Activated naive CD4-positive, alpha-beta T cell treated with anti-CD3 and anti-CD28 coated beads for 36 hours (primary cell): ENCODE measurements at regions not wholly inside any gene's neighbourhood (a gene's known extent, or its start where the extent isn't known, plus 50 kb on each side); places are given as distances from the start of the nearest gene placed in this dataset.
"Not testable (repeated sequence)": the region's sequence is repeated elsewhere in the genome, so short reads cannot be mapped to it uniquely, and the experiment has no call there.

ENCODE experiments used
- CTCF ChIA-PET: fragments of 350-600 bp; sonication (Branson Sonifier 250); formaldehyde crosslinking; loops from one replicate; lab custom pipeline; 2021; ENCODE audit warnings: antibody characterized with exemption; lab: Charles Lee
- DNase-seq: peaks from one replicate; pipeline ENCODE4 v3.0.0-alpha.2; 2020
- H3K27ac Mint-ChIP-seq: one replicate; pipeline ENCODE4 v1.8.0; 2021; ENCODE audit warnings: mild to moderate bottlenecking, mixed read lengths
- H3K27me3 Mint-ChIP-seq: one replicate; pipeline ENCODE4 v1.8.0; 2021; ENCODE audit warnings: low read depth, mixed read lengths
- H3K36me3 Mint-ChIP-seq: one replicate; pipeline ENCODE4 v1.8.0; 2021; ENCODE audit warnings: low read depth, mixed read lengths
- H3K4me1 Mint-ChIP-seq: one replicate; pipeline ENCODE4 v1.8.0; 2021; ENCODE audit warnings: low read depth, mixed read lengths
- H3K4me3 Mint-ChIP-seq: one replicate; pipeline ENCODE4 v1.8.0; 2021; ENCODE audit warnings: mild to moderate bottlenecking, moderate library complexity, mixed read lengths
- H3K9me3 Mint-ChIP-seq: one replicate; pipeline ENCODE4 v1.8.0; 2021; ENCODE audit warnings: mixed read lengths
- intact Hi-C: fragments of 100-400 bp; cut with micrococcal nuclease; formaldehyde crosslinking; loops from one replicate; pipeline ENCODE4 v1.15.1; 2023

DNA sequence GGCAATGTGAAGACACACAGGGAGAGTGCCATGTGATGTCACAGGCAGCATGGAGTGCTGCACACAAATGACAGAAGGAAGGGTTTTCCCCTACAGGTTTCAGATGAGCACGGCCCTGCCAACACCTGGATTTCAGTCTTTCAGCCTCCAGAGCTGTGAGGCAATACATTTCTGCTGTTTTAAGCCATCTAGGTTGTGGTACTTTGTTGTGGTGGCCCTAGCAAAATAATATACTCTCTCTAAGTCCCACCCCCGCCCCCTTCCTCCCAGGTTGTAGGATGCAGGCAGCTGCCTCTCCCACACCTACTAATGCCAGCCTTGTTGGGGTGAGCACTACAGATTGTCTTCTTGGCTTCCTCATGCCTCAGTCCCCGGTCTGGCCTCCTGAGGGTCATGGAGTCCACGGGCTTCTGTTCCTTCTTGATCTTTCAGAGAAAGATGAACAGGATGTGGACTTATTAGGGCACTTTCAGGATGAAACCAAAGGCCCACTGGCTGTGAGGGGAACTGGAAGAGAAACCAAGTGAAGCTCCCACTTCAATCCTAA is 180.0 kb downstream of the CD47 start:
- Mint-ChIP-seq H3K27me3 (no peaks in the 10 kb centered on the region), H3K9me3 (no peaks in the 10 kb centered on the region), H3K4me3 (no peak overlapping the region), H3K36me3 (no peaks in the 10 kb centered on the region), H3K27ac (no peak overlapping the region), H3K4me1 (peaks cover 22% of the 10 kb centered on the region)
- peak; percentile 75 for DNase-seq
- intact Hi-C loops, result loop anchor here (1.0 to 2.0 kb wide), 2 partner anchors 17 to 40 kb away; no protein-coding TSS in a partner anchor
- CTCF ChIA-PET, result interaction anchor here (1.0 to 2.4 kb wide), 4 partner anchors 9 to 246 kb away, joined by 3 to 7 read pairs (median 4); no protein-coding TSS in a partner anchor

DNA sequence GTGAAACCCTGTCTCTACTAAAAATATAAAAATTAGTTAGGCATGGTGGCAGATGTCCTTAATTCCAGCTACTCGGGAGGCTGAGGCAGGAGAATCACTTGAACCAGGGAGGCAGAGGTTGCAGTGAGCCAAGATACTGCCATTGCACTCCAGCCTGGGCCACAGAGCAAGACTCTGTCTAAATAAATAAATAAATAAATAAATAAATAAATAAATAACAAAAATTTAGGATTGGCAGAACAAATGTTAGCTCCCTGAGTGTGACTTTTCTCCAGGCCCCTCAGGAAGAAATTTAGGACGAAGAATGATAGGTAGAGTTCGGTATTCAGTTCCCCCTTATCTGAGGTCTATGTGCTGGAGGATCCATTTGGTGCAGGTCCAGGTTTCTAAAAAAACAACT is 181.2 kb downstream of the CD47 start:
- DNase-seq, H3K27me3 Mint-ChIP-seq, H3K36me3 Mint-ChIP-seq, H3K4me3 Mint-ChIP-seq, intact Hi-C loops, H3K27ac Mint-ChIP-seq, H3K9me3 Mint-ChIP-seq: not testable (repeated sequence)
- CTCF ChIA-PET, result interaction anchor here (0.6 to 2.4 kb wide), 3 partner anchors 11 to 19 kb away, joined by 3 to 7 read pairs (median 4); no protein-coding TSS in a partner anchor
- peaks cover 22% of the 10 kb centered on the region for H3K4me1 Mint-ChIP-seq

DNA sequence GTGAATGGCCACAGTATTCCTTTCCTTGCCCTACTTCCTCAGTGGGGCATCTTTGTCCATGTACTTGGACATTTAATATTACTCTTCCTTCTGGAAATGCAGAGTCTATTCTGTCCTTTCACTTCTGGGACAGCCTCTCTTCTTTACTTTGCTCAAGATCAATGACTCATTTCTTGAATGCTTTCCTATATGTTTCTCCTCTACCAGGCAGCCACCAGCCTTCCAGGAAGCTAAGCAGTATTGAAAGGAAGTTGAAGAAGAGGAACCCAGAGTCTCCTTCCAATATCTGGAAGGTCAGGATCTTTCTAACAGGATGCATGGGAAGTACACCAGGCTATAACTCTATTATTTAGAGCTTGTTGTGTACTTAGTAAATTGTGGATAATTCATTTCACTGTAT is 182.8 kb downstream of the CD47 start:
- H3K4me1 Mint-ChIP-seq, result peaks cover 22% of the 10 kb centered on the region
- H3K36me3 Mint-ChIP-seq, result no peaks in the 10 kb centered on the region
- intact Hi-C loops, result no loop called here
- CTCF ChIA-PET, result interaction anchor here (0.6 to 2.8 kb wide), 2 partner anchors 20 to 316 kb away, joined by 3 to 10 read pairs; no protein-coding TSS in a partner anchor
- no peaks in the 10 kb centered on the region for H3K27me3 Mint-ChIP-seq
- DNase-seq, result no peak
- no peak overlapping the region for H3K4me3 Mint-ChIP-seq
- no peaks in the 10 kb centered on the region for H3K9me3 Mint-ChIP-seq
- no peak overlapping the region for H3K27ac Mint-ChIP-seq

DNA sequence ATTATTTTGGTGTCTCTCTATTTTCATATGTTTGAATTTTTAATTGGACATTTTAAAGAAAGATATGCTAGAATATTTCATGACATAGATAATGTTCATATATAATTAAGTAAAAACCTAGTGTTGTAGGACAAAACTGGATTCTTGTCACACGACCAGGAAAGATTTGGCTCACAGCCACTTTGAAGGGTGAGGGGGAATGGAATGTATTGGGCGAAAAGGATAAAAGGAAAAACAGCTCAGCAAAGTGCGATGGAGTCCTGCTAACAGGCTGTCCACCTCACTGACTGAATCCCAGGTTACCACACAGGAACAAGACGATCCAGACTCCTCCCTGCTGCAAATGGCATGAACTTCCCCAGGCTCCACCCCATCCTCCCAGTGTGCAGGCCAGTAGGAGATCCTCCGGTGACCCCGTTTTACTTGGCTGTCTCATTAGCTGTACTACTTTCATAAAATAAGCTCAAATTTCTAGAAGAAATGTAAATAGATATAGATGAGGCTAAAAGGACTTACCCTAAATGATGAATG is 186.2 kb downstream of the CD47 start:
- no peak for DNase-seq
- CTCF ChIA-PET, result interaction anchor here (0.8 kb wide), 1 partner anchor 573 kb away, joined by 4 read pairs; no protein-coding TSS in a partner anchor
- Mint-ChIP-seq H3K27me3 (no peaks in the 10 kb centered on the region), H3K9me3 (no peaks in the 10 kb centered on the region), H3K27ac (no peak overlapping the region), H3K4me3 (no peak overlapping the region), H3K4me1 (peaks cover 6% of the 10 kb centered on the region), H3K36me3 (no peaks in the 10 kb centered on the region)
- intact Hi-C loops, result no loop called here

DNA sequence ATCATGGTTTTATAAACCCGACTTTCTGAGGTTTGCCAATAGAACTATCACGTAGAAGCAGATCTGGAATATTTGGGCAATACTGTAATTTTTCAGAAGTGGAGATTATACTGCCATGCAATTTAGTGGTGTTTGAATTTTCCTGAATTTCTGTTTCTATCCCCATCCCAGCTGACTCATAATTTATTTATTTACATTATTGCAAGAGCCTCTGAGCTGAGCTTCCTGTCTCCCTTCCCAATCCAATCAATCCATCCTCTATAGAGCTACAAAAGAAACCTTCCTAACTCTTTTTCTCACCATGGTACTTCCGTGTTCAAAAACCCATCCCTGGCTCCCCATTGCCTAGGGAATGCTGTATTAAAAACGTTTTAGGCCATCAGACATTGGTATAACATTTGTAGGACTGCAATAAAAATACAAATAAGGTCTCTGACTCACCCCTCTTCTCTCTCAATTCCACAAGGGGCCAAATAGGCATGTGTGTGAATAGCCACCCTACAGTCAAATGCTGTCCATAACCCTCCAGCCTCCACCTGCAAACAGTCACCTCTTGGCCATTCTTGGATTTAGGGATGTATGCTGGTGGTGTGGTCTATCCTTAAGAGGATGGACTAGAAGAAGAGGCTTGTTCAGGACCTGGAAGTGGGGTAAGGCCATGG is 190.7 kb downstream of the CD47 start:
- DNase-seq, result no peak
- no peak overlapping the region for H3K27ac Mint-ChIP-seq
- intact Hi-C loops, result no loop called here
- H3K36me3 Mint-ChIP-seq, result no peaks in the 10 kb centered on the region
- CTCF ChIA-PET, result no interaction called here
- H3K4me1 Mint-ChIP-seq, result no peaks in the 10 kb centered on the region
- no peaks in the 10 kb centered on the region for H3K9me3 Mint-ChIP-seq
- no peak overlapping the region for H3K4me3 Mint-ChIP-seq
- peaks cover 9% of the 10 kb centered on the region for H3K27me3 Mint-ChIP-seq

DNA sequence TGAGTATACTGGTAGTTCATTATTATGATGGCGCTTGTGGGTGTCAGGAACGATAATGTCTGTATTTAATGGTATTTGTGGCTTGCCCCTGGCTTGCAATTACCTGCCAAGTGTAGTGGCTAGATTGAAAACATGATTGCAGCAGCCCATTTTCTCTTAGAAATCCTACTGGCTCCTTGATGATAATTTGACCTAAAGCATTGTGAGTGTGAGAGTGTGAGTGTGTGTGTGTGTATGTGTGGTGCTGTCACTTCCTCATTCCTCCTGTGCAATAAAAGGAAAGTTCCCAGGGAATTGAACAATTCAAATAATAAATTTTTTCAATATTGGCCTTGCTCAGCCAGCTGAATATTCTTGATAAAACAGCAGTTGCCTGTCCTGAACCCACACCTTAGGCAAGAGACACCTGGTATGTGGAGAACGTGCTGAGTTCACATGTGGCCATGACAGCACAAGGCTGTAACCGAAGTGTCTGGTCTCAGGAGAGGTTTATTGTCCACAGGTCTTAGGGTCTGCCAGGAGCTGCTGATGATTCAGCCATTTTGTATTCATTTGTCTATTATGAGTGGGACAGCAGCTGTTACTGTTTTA is 193.3 kb downstream of the CD47 start:
- no peaks in the 10 kb centered on the region for H3K4me1 Mint-ChIP-seq
- no peak overlapping the region for H3K4me3 Mint-ChIP-seq
- no peak for DNase-seq
- no peaks in the 10 kb centered on the region for H3K9me3 Mint-ChIP-seq
- H3K27ac Mint-ChIP-seq, result no peak overlapping the region
- H3K36me3 Mint-ChIP-seq, result no peaks in the 10 kb centered on the region
- CTCF ChIA-PET, result interaction anchor here (0.7 to 2.0 kb wide), 4 partner anchors 13 to 30 kb away, joined by 3 to 5 read pairs (median 4); no protein-coding TSS in a partner anchor
- intact Hi-C loops, result no loop called here
- H3K27me3 Mint-ChIP-seq, result peaks cover 16% of the 10 kb centered on the region

DNA sequence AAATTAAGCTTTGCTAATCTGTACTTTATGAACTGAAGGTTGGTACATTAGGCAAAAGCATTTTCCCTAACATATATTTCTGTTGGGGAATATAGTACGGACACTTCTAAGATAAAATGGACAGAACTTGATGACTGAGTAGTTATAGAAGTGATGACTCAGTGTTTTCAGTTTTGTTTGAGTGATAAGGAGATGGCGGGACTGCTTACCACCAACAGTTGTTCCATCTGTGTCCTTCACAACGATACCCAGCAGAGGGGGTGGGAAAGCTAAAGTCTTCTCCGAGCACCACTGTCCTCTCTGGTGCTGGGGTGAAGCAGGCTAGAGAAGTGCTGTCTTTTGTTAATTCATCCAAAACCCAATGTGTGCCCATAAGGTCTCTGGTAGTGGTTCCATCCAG is 195.8 kb downstream of the CD47 start:
- Mint-ChIP-seq H3K9me3 (no peaks in the 10 kb centered on the region), H3K36me3 (no peaks in the 10 kb centered on the region), H3K27ac (no peak overlapping the region), H3K27me3 (peaks cover 19% of the 10 kb centered on the region), H3K4me3 (no peak overlapping the region), H3K4me1 (no peaks in the 10 kb centered on the region)
- intact Hi-C loops, result no loop called here
- no peak for DNase-seq
- CTCF ChIA-PET, result no interaction called here

DNA sequence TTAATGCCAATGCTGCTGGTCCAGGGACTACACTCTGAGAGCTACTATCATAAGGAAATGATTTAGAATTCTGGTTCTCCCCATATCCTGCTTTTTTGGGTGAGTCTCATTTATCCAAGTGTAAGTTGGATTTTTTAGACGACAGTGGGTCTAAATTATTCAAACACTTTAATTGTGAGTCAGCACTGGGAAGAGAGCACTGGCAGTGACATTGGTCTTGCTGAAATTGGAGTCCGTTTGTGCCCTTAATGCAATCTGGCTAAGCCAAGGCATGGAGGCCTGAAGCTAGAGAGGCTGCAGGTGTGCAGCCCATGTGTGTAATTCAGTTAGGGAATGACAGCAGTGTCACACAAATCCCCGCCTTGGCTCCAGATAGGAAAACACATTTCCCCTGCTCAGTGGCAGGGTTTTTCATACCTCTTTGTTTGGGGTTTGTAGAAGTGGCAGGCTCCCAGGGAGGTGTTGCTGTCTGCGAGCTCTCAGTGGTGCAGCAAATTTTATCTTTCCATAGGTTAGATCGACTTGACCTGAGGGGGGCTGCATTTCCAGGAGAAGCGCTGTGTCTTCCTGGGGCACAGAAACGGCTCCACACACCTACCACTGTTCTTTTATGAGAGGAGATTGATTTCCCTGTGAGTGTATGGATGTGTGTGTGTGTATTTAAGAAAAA is 197.7 kb downstream of the CD47 start:
- Mint-ChIP-seq H3K36me3 (no peaks in the 10 kb centered on the region), H3K9me3 (peaks cover 7% of the 10 kb centered on the region), H3K27ac (no peak overlapping the region), H3K4me1 (no peaks in the 10 kb centered on the region), H3K4me3 (no peak overlapping the region), H3K27me3 (peaks cover 21% of the 10 kb centered on the region)
- intact Hi-C loops, result no loop called here
- no peak for DNase-seq
- CTCF ChIA-PET, result no interaction called here

DNA sequence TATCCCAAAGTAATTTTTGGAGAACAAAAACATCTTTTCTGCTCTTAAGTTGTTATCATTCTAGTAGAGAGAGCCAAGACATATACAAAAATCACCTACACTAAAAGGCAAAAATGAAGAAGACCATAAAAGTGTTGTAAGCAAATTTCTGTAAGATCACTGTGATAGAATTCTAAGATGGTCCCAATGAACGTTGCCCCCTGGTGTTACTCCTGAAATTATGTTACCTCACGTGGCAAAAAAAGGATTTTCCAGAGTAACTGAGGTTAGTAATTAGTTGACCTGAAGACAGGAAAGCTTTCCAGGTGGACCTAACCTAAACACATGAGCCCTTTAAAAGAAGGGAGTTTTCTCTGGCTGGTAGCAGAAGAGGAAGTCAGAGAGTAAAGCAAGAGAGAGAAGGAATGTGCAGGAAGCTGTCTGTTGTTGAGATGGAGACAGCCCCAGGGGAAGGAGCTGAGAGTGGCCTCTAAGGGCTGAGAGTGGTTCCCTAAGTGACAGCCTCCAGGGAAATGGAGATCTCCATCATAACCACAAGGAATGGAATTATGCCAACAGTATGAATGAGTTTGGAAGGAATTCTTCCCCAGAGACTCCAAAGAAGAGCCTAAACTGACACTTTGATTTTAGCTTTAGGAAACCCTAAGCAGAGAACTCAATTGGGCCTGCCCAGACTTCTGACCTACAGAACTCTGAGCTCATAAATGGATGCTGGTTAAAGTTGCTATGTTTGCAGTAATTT is 205.9 kb downstream of the CD47 start:
- intact Hi-C loops, result no loop called here
- DNase-seq, result no peak
- Mint-ChIP-seq H3K27me3 (peaks cover 2% of the 10 kb centered on the region), H3K4me3 (no peak overlapping the region), H3K36me3 (no peaks in the 10 kb centered on the region), H3K27ac (no peak overlapping the region), H3K4me1 (no peaks in the 10 kb centered on the region), H3K9me3 (peaks cover 7% of the 10 kb centered on the region)
- CTCF ChIA-PET, result interaction anchor here (0.7 kb wide), 1 partner anchor 116 kb away, joined by 3 read pairs; no protein-coding TSS in a partner anchor

DNA sequence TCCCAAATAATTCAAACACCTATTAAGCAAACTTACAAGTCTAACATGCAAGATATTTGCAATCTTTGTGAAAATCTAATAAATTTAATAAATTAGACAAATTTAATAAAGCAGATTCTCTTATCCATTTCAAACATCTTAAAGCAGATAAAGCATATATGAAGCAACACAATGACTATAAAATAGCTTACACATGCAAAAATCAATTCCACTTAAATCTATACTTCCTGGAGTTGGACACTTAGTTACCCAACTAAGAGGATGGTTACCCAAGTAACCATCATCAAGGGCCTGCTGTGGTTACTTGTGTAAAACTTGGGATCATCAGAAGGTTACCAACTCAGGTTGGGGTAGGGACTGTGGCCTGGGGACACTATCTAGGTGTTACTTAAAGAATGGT is 206.8 kb downstream of the CD47 start:
- intact Hi-C loops, result no loop called here

DNA sequence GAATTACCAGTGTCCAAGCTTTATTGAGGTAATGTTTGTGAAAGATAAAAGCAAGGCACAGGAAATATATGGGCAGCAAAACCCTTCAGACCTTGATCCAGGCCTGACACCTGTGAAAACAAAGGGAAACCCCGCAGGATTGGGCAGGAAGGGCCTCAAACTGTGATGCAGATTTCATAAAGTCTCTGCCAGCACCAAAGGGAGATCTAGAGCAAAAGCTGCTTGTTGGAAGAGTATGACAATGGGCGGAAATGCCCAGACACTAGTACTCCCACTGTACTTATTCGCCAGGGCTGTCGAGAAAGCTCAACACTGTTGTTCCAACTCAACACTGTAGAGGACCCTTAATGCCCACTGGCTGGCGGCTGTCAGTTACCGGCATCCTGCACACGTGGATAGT is 207.9 kb downstream of the CD47 start:
- Mint-ChIP-seq H3K4me1 (no peaks in the 10 kb centered on the region), H3K27ac (no peak overlapping the region), H3K4me3 (no peak overlapping the region), H3K27me3 (no peaks in the 10 kb centered on the region), H3K9me3 (no peaks in the 10 kb centered on the region), H3K36me3 (no peaks in the 10 kb centered on the region)
- no peak for DNase-seq
- CTCF ChIA-PET, result no interaction called here
- intact Hi-C loops, result no loop called here

More for the DNA sequence above, 206.8 kb downstream of the CD47 start:
- no peak for DNase-seq
- Mint-ChIP-seq H3K9me3 (peaks cover under 1% of the 10 kb centered on the region), H3K27ac (no peak overlapping the region), H3K27me3 (peaks cover under 1% of the 10 kb centered on the region), H3K36me3 (no peaks in the 10 kb centered on the region), H3K4me3 (no peak overlapping the region), H3K4me1 (no peaks in the 10 kb centered on the region)
- CTCF ChIA-PET, result interaction anchor here (0.6 to 0.7 kb wide), 2 partner anchors 115 to 609 kb away, joined by 3 read pairs; no protein-coding TSS in a partner anchor
